GM19467 (cell line): ENCODE measurements at regions not wholly inside any gene's neighbourhood (a gene's known extent, or its start where the extent isn't known, plus 50 kb on each side); places are given as distances from the start of the nearest gene placed in this dataset.

ENCODE experiments used
- ATAC-seq: cut with Tn5 transposase; IDR thresholded peaks from one replicate; pipeline ENCODE4 v1.9.1; 2021; ENCODE audit warnings: mild to moderate bottlenecking, moderate library complexity; ENCODE audit not compliant: unreplicated experiment

DNA sequence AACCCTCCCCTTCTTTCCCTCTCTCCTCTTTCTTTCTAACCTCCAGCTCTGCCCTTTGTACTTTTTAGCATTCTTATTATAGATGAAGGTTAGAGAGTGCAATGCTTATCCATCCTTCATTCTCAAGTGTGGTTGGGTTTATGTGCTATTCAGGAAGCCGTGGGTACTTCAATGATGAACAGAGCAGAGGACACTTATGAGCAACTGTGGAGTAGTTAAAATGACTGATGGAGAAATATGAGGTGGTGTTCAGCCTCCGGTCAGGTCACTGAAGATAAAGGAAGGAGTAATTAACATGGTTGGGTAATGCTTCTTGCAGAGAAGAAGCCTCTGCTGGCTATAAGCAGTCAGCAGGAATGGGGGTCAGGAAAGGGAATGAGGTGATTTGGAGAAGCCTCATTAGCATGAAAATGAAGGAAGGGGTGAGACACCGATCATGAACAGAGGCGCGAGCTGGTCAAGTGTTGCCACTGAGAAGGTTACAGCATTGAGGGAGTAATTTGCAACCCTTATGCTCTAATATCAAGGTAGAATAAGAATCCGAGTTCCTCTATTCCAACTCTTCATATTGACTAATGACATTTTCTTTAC is 174.7 kb downstream of the LPIN1 start:
- ATAC-seq = no peak

DNA sequence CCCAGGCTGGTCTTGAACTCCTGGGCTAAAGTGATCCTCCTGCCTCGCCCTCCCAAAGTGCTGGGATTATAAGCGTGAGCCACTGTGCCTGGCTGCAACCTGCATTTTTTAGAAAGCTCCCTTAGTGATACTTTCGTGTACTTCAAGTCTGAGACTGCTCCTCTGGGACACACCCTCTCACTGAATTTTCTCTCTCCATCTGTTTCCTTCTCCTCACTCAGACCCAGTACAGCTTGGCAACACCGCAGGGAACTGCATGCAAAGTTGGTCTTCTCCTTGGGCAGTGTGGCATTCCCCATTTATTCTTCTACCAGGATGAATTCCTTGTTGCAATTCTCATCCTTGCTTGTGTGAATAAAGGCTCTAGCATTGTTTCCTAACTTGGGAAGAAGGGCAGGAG is 175.9 kb downstream of the LPIN1 start:
- ATAC-seq = no peak

DNA sequence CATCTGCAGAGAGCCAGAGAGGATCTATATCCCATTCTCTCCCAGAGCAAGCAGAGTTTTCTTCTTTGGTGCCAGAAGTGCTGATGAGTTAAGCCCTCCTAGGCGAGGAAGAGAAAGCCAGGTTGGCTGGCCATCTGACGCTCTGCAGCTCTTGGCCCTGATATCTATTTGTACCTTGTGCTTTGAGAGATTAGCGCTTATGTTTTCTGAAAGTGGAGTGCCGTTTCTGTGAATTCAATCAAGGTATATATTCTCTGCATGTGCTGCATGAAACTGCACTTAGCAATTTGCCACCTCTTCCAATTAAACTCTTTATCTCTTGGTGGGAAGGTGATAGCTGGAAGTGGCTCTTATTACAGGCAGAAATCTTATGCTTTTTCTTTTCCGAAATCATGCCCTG is 177.5 kb downstream of the LPIN1 start:
- no peak for ATAC-seq

DNA sequence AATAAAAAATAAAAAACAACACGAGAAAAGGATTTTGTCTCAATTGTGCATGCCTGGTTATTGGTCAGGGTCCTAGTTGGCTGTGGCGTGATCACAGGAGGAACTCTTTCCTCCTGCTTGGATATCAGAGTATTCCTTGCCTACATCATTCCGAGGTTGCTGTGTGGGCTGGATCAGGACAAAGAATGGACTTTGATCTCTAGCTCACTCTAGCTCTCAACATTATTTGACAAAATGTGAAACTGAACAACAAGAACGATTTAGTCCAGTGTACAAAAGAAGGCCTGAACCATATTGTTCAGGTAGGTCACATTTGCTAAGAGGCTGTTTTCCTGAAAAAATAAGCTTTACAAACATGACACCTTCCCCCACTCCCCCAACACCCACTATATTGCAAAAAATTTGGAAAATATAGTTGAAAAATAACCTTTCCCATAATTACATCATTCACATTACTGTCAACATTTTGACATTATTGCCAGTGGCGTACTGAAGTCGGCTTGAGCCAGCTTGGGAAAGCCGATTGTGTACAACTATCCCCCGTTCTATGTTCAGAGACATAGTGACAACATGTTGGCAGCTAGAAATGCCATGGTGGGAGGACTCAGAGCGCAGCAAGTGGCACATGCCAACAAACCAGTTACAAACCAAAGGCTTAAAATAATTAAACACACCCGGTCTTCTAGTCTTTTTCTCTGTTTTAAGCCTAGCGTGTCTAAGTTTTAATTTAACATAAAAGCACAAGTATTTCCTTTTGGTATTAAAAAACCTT is 179.0 kb downstream of the LPIN1 start:
- ATAC-seq = no peak

DNA sequence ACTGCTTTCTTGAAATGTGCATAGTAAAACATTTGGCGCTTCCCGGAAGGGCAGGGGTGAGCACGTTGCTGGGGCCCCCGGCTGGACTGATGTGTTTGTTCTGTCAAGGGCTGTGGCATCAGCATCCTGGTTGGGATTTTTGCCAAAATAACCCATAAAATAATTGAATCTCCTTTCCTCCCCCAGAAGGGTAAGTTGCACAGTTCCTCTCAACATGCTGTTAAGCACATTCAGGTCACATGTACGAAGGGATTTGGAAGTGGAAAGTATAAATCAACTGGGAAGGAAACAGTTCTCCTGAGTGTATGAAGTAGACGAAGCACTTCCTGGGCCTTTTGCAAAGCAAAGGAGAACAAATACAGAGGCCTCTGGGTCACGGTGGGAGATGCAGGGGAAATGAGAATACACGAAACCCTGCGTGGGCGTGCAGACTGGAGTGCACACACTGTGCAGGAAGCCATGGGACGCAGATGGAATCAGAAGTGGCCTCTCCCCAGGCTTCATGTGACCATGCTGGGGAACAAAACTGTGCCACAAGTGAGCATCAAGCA is 183.9 kb downstream of the LPIN1 start:
- no peak for ATAC-seq

DNA sequence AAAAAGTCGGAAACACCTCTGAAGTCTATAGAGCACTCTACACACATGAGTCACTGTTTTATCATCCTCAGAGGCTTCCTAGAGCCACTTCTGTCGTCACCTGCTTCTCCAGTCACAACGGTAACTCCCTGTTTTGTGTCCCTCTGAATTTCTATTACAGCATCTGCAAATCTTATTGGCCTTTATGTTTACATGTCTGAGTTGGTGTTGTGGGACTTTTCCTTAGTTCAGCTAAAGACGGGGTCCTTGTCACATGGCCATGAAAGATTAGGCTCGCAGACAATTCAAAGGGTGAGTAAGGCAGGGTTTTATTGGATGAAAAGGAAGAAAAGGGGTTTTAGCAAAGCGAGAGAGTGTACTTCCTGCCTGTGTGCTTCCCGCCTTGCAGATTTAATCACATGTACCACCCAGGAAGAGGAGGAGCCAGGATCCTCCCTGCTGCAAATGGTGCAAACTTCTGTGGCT is 185.6 kb downstream of the LPIN1 start:
- ATAC-seq = no peak

DNA sequence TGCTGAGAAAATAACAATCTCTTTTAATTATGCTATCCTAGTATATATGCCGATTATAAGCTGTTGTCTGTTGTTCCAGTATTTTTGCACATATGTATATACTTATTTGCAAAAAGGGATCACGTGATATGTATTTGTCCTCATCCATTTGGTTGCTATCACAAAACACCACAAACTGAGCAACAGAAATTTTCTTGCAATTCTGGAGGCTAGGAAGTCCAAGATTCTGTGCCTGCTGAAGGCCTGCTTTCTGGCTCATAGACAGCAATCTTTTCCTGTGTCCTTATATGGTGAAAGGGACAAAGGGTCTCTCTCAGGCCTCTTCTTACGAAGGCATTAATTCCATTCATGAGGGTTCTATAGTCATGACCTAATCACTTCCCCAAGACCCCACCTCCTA is 186.5 kb downstream of the LPIN1 start:
- no peak for ATAC-seq

DNA sequence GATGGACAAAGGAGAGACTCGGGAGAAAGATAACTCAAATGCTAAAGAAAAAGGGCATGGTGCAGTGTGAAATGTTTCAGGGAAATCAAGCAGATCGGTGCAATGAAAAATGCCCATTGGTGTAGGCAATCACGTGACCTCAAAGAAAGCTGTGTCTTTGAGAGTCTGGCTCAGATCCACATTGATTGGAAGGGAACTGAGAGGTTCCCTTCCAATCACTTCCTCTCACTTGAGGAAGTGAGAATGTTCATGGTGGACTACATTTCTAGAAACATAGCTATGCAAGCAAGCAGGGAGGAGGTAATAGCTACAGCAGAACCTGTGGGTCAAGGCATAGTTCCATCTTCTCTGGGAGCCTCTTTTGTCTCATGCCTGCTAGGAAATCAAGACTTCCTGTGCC is 187.4 kb downstream of the LPIN1 start:
- ATAC-seq = no peak

DNA sequence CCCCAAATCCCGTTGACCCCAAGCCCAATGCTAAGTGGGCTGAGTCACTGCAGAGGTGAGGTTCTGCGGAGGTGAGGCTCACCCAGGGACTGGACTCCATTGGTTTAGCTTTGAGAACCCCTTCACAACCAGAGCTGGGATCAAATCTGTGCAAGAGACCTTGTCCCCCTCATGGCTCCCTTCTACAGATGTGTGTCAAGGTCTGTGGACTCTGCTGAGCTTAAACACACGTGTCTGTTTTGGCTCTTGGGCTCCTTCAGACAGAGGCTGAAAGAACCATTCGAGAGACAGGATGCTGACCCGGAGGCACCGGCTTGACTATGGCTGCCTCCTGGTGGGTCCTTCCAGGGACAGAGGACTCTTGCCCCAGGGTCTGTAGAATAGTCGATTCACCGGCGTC is 190.3 kb downstream of the LPIN1 start:
- ATAC-seq = no peak

DNA sequence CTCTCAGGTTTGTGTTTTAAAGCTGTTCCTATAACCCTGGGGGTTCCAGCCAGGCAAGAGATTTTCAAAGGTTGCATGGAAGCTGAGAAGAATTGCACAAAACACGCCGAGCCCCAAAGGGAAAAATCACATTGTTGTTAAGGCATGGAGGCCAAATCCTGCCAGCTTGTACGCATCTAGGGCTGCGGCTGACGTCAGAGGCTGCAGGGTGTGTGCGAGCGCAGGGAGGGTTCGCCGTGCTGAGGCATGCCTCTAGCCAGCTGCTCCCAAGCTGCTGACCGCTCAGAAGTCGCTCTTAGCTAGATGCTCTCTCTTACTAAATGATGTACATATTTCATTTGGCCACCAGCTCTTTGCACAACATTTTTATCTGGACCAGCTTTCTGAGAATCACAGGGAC is 191.8 kb downstream of the LPIN1 start:
- ATAC-seq = no peak

DNA sequence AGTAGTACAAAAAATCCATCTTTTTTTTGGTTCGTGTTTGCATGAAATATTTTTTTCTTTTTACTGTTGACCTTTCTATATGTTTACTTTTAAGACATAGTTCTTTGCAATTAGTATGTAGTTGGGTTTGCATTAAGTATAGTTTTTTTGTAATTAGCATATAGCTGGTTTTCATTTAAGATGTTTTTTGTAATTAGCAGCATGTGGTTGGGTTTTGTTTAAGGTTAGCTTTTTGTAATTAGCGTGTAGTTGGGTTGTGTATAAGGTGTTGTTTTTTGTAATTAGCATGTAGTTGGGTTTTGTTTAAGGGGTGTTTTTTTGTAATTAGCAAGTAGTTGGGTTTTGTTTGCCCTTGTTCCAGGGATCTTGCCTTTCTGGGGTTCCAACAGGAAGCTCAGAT is 193.1 kb downstream of the LPIN1 start:
- no peak for ATAC-seq

DNA sequence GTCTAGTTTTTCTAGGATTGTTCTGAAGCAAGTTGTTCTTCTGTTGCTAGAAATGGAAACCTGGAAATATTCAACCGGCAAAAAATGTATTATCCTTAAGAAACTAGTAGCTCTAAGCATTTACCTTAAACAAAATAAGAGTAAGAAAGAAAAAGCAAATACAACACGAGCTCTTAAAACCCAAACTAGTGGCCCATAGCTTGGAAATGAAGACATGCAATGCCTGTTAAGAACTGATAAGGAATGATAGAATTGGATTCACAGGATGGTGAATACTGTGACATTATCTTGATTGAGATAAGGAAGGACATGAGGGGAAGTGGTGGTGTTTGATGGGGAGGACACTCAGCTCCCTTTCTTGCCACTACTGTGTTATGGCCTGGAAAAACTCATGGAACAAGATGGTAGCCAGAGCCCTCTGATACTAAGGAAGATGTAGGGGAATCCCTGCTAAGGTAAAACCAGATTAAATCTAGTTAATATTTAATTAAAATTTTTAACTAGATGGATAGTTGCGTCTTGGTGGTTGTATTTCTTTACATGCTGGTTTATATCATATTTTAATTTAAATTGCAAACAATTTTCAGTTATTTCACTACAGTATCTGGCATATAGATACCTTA is 193.8 kb downstream of the LPIN1 start:
- no peak for ATAC-seq

DNA sequence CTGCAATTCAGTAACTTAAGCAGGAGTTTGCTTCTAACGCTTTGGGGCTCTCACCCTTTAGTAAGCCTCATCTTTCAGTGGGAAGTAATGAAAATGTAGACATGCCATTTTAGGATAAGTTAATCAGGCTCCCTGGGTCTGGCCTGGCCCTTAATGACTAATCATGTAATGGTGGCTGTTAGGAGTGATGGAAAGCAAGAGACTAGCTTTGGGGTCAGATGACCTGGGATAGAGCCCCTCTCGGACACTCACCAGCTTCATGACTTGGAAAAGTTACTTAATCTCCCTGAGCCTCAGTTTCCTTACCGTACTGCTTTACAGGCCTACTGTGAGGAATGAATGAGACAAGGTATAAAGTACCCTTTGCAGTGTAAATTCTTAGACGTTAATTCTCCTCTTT is 194.4 kb downstream of the LPIN1 start:
- no peak for ATAC-seq

DNA sequence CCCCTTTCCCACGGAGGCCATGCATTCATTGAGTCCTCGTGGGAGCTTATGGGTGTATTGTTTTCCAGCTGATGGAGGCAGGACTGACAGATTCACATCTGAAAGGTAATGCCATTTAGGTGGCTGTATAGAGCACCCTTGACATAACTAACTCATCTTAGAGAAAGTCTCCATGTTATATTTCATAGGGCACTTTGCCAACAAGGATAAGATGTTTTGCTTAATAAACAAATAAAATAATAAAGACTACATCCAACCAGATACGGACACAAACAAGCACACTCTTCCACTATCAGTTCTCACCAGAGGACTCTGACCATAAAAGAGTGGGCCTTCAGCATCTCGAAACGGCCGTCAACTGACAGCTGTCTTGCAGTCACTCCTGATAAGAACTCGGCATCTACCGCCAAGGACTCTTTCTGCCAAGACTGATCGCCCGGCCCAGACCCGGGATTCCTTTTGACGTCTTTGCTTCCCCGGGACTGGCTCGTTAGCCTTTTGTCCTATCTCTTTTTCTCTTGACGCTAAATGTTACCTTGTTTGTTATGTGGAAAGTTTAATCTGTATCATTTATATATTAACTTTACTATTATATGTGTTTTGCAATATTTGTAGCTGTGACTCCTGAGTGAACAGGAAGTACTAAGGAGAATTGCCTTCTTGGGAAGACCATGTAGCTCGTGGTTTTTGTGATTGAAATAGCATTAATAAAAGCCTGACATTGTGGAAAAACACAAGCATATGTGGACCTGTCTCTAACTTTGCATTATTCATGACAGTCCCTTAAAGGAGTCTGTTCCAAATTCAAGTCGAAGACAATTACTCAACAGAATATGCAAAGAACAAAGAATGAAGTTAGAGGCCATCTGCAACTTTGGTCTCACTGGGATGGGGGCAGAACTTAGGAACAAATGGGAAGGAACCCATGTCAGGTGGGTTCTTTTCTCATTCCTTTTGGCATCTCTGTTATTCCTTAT is 195.1 kb downstream of the LPIN1 start:
- no peak for ATAC-seq

DNA sequence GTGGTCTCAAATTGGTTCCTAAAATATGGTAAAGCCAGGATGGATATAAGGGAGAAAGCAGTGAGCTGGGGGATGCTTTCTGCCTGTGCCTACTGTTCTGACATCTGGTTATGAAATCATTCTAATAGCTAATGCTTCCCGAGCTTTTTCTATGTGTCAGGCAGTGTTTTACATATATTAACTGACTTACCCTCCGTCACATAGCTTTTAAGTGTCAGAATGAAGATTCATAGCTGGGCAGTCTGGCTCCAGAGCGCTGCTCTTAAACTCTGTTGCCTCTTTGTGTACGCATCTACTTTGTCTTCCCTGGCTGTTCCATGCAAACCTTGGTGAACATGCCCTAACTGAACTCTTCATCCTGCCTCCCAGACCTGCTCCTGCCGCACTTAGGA is 195.7 kb downstream of the LPIN1 start:
- ATAC-seq = no peak

DNA sequence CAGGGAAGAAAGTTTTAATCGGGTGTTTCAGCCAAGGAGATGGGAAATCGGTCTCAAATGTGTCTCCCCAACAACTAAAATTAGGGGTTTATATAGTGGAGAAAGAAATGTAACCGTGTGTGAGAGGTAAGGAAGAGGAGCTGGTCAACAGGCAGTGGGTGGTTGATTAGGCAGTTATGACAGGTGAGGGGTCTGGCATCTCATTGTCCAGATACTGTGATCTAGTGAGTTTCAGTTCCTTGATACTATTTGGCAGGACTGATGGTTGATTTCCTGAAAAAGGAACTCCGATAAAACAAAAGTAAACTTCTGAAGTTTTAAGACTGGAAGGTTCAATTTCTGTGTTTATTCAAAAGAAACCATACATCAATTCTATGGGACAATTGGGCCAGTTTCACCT is 197.9 kb downstream of the LPIN1 start:
- no peak for ATAC-seq

DNA sequence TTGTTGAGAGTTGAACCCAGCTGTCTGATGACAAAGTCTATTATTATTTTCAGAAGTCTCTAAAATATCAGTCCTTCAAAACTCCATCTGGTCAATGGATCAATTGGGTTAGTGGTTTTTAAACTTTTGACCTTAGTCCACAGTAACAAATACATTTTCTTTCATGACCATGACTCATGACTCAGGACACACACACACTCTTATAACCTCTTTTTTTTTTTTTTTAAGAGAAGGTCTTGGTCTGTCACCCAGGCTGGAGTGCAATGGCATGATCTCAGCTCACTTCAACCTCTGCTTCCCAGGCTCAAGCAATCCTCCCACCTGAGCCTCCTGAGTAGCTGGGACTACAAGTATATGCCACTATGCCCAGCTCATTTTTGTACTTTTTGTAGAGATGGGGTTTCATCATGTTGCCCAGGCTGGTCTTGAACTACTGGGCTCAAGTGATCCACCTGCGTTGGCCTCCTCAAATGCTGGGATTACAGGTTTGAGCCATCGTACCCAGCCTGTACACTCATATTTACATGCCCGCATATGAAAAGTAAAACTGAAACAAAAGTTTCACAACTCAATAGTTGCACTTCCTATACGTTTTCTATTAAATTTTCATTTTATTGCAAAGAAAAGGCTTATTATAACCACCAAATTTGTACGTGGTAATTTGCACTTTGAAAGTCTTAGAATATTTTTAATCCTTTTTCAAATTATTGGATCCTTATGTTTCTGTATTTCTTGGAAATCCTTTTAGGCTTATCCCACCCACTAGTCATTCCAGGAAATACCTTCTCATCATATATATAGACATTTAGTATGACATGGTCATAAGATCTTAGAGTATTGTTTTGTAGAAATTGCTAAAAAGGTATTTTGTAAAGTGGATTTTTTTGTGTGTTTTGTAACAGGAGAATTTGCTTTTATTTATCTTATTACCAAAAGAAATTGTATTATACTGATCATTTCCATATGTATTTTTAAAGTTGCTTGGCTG is 199.0 kb downstream of the LPIN1 start:
- peak; percentile 94 for ATAC-seq

DNA sequence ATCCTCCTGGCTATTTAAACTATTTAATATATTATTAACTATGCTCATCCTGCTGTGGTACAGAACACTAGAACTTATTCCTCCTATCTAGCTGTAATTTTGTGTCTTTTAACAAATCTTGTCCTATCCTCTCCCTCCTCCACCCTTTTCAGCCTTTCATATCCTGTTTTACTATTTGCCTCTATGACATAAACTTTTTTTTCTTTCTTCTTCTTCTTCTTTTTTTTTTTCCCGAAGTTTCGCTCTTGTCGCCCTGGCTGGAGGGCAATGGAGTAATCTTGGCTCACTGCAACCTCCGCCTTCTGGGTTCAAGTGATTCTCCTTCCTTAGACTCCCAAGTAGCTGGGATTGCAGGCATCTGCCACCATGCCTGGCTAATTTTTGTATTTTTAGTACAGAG is 201.5 kb downstream of the LPIN1 start:
- ATAC-seq = no peak

DNA sequence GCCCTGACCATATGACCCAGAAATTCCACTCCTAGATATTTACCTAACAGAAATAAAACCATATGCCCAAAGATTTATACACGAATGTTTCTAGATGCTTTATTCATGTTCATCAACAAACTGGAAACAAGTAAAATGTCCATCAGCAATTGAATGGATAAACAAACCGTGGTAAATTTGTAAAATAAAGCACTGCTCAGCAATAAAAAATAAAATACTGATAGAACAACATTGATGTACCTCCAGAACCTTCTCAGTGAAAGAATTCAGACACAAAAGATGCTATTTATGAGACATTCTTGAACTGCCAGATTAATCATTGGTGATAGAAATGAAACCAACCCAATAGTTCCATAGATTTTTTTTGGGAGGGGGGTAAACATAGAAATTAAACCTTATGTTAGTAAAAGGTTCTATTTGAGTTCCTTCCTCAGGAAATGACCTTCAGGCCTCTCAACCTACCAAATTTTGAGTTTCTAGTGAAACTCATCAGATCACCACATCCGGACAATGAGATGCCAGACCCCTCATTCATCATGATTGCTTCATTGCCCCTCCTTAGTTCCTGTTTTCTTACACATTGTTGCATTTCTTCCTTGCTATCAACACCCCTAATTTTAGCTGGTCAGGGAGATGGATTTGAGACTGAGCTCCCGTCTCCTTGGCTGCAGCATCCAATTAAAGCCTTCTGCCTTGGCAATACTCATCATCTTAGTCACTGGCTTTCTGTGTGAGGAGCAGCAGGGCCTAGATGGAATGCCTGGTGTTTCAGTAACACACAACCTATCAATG is 203.5 kb downstream of the LPIN1 start:
- no peak for ATAC-seq
